K562 (cell line): ENCODE measurements at regions not wholly inside any gene's neighbourhood (a gene's known extent, or its start where the extent isn't known, plus 50 kb on each side); places are given as distances from the start of the nearest gene placed in this dataset.

Source experiments
- ATAC-seq: fragments of 200-7000 bp; cut with Tn5 transposase; 3 replicates; pipeline ENCODE4 v1.9.1; 2020; ENCODE audit warnings: moderate library complexity
- BruUV-seq: library from RNA; stranded (reverse); fragments of 400-500 nt; replicated peaks from 2 replicates; lab custom pipeline; 2021; lab: Mats Ljungman, UMichigan
- CTCF ChIA-PET: fragments of 300-600 bp; formaldehyde crosslinking; extraction: SDS; loops from one replicate; lab custom pipeline; 2021; ENCODE audit warnings: low intra/inter-chr PET ratio; lab: Yijun Ruan, JAX
- POLR2A ChIA-PET: fragments of 300-600, 350-650 bp; sonication (Branson Sonifier 250); formaldehyde crosslinking; extraction: SDS; loops from one replicate; lab custom pipeline; 2021; ENCODE audit warnings: antibody characterized with exemption, inconsistent platforms; lab: Yijun Ruan, JAX
- DNase-seq, 4 experiments: peaks; one replicate each; pipeline versions ENCODE4 v3.0.0 to v3.0.0-alpha.2; 2011 to 2018; ENCODE audit warnings: low spot score in 3 of 4, mixed read lengths in 3 of 4; ENCODE audit errors: extremely low read depth in 1 of 4
- FAIRE-seq: peaks from 2 replicates; lab custom pipeline; 2011; peaks lifted over from hg19 to GRCh38; lab: Jason Lieb, UNC
- H2AFZ ChIP-seq: 2 replicates; pipeline ENCODE4 v1.6.0; 2011; ENCODE audit warnings: low read depth, low read length, control low read depth, inconsistent platforms
- H3K27ac ChIP-seq: fragments of 200-600 bp; 3 replicates; pipeline ENCODE4 v1.8.0; 2011; ENCODE audit warnings: low read depth, mild to moderate bottlenecking, control low read depth, inconsistent platforms, low read length, moderate library complexity, mixed read lengths; ENCODE audit errors: extremely low read depth
- H3K27me3 ChIP-seq, 2 experiments: fragments of 300-600 bp in 1 of 2; 2 replicates in 1 of 2; 3 replicates in 1 of 2; pipeline versions ENCODE4 v1.6.0 to v1.8.0; 2011; ENCODE audit warnings: inconsistent platforms in 2 of 2, low read length in 2 of 2, mild to moderate bottlenecking in 1 of 2, mixed read lengths in 1 of 2, moderate library complexity in 1 of 2; ENCODE audit not compliant: control insufficient read depth in 2 of 2, insufficient read depth in 2 of 2
- H3K36me3 ChIP-seq: fragments of 300-600 bp; 3 replicates; pipeline ENCODE4 v1.8.0; 2011; ENCODE audit warnings: mild to moderate bottlenecking, low read length, inconsistent platforms; ENCODE audit not compliant: control insufficient read depth, insufficient read depth
- H3K4me1 ChIP-seq, 2 experiments: fragments of 200-600 bp in 1 of 2; replicated peaks in 1 of 2; 2 replicates in 1 of 2; 3 replicates in 1 of 2; pipeline versions ENCODE4 v1.5.1 to v1.8.0; 2011; ENCODE audit warnings: inconsistent platforms in 2 of 2, low read length in 2 of 2, mild to moderate bottlenecking in 1 of 2, mixed read lengths in 1 of 2, moderate library complexity in 1 of 2; ENCODE audit not compliant: control insufficient read depth in 2 of 2, insufficient read depth in 2 of 2
- H3K4me2 ChIP-seq: 2 replicates; pipeline ENCODE4 v1.6.1; 2011; ENCODE audit warnings: low read length, control low read depth, inconsistent platforms, mixed read lengths; ENCODE audit not compliant: insufficient read depth
- H3K4me3 ChIP-seq: fragments of 200-600 bp; sonication (generic), shearing (Covaris generic); 2 replicates; pipeline ENCODE4 v1.5.1; 2016; ENCODE audit warnings: control low read depth, inconsistent platforms
- H3K79me2 ChIP-seq: fragments of 200-600 bp; 3 replicates; pipeline ENCODE4 v1.8.0; 2011; ENCODE audit warnings: low read length, inconsistent platforms; ENCODE audit not compliant: control insufficient read depth, insufficient read depth
- H3K9ac ChIP-seq, 2 experiments: 2 replicates each; pipeline versions ENCODE4 v1.6.0 to v1.6.1; 2011; ENCODE audit warnings: low read depth in 2 of 2, low read length in 2 of 2, control low read depth in 1 of 2, inconsistent platforms in 1 of 2, mild to moderate bottlenecking in 1 of 2, mixed read lengths in 1 of 2; ENCODE audit not compliant: insufficient read depth in 1 of 2
- H3K9me1 ChIP-seq: one replicate; pipeline ENCODE4 v1.6.0; 2011; ENCODE audit warnings: inconsistent platforms, mild to moderate bottlenecking, low read length, moderate library complexity; ENCODE audit not compliant: control insufficient read depth, insufficient read depth
- H3K9me3 ChIP-seq: replicated peaks from 2 replicates; pipeline ENCODE4 v1.5.1; 2011; ENCODE audit warnings: low read depth, low read length, inconsistent platforms; ENCODE audit not compliant: control insufficient read depth, insufficient read depth
- H4K20me1 ChIP-seq: replicated peaks from 2 replicates; pipeline ENCODE4 v1.6.1; 2011; ENCODE audit warnings: low read length, inconsistent platforms, mixed read lengths; ENCODE audit not compliant: control insufficient read depth, insufficient read depth
- EP300 ChIP-seq: IDR thresholded peaks from 2 replicates; pipeline ENCODE4 v1.6.1; 2012; ENCODE audit warnings: low read length, improper control_type of control experiment
- SRSF9 ChIP-seq: fragments of 200-400 bp; formaldehyde crosslinking; IDR thresholded peaks from 2 replicates; pipeline ENCODE4 v1.6.1; 2017; ENCODE audit warnings: low read depth, low read length, borderline replicate concordance
- WGBS: fragments of 100-300 bp; shearing (Covaris generic); methylation state at CpG from one replicate; pipeline ENCODE4 v1.1.6; 2016; ENCODE audit warnings: low coverage, mixed read lengths; ENCODE audit not compliant: insufficient coverage; ENCODE audit errors: missing lambda C conversion rate; 5-methylcytosine and 5-hydroxymethylcytosine counted together
- in situ Hi-C: fragments of 300-500 bp; cut with MboI; formaldehyde crosslinking; loops from 4 replicates; pipeline ENCODE4 v1.15.0; 2018; ENCODE audit warnings: inconsistent platforms, mixed read lengths
- intact Hi-C: fragments of 100-400 bp; cut with micrococcal nuclease; formaldehyde crosslinking; loops from 2 replicates; pipeline ENCODE4 v1.14.2; 2022
- TF ChIP-seq, protein P1 (sequence below): fragments of 250-450 bp; sonication (Bioruptor Pico); IDR thresholded peaks from 2 replicates; pipeline ENCODE4 v1.6.1; 2021; ENCODE audit warnings: mild to moderate bottlenecking
- TF ChIP-seq, protein P2 (sequence below): fragments of 250-450 bp; sonication (Bioruptor Pico); IDR thresholded peaks from 2 replicates; pipeline ENCODE4 v1.5.0; 2021

DNA sequence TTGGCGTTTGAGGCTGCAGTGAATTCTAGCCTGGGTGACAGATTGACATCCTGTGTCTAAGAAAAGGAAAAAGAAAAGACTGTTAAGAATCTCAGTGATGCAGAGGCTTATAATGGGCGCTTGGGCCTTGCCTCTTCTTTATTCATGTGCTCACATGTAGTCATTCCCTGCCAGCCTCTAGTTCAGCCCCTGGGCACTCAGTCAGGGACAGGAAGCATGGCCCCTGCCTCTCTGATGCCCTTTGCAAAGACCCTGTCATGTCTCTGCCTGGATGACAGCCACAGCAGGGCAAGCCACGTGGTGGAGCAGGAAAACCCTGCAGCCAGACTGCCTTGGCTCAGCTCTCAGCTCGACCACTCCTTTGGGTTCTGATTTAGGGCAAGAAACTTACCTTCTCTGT is 368.9 kb downstream of the RPS24 start:
- intact Hi-C loops, result no loop called here
- 0% methylated on average over 4 of the region's 4 CpGs for WGBS
- H3K4me2 ChIP-seq, result no peak overlapping the region
- H3K4me1 ChIP-seq, result peaks cover 0 to 4% of the 10 kb centered on the region in 2 experiments; a peak in 1 of 5 replicates
- no peaks in the 10 kb centered on the region for H3K9me3 ChIP-seq
- peaks cover 24 to 54% of the 10 kb centered on the region in 2 experiments for H3K27me3 ChIP-seq
- H3K79me2 ChIP-seq, result no peaks in the 10 kb centered on the region
- no peak overlapping the region for H3K9ac ChIP-seq
- in situ Hi-C loops, result no loop called here
- ATAC-seq (no peak), FAIRE-seq (no peak), DNase-seq (no peak)
- CTCF ChIA-PET, result no interaction called here
- H3K27ac ChIP-seq, result no peak overlapping the region
- POLR2A ChIA-PET, result interaction anchor here (0.6 to 0.7 kb wide), 2 partner anchors 27 to 30 kb away, joined by 3 read pairs; no protein-coding TSS in a partner anchor
- peaks cover 4% of the 10 kb centered on the region for H3K9me1 ChIP-seq
- H3K4me3 ChIP-seq, result no peak overlapping the region
- TF ChIP-seq SRSF9, result no peak
- TF ChIP-seq, protein P1, sequence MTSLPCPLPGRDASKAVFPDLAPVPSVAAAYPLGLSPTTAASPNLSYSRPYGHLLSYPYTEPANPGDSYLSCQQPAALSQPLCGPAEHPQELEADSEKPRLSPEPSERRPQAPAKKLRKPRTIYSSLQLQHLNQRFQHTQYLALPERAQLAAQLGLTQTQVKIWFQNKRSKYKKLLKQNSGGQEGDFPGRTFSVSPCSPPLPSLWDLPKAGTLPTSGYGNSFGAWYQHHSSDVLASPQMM (CRISPR knock-in tag), result no peak
- H3K36me3 ChIP-seq, result no peaks in the 10 kb centered on the region
- peaks cover 3% of the 10 kb centered on the region for H4K20me1 ChIP-seq
- BruUV-seq, result no TSS peak
- H2AFZ ChIP-seq, result no peak overlapping the region

DNA sequence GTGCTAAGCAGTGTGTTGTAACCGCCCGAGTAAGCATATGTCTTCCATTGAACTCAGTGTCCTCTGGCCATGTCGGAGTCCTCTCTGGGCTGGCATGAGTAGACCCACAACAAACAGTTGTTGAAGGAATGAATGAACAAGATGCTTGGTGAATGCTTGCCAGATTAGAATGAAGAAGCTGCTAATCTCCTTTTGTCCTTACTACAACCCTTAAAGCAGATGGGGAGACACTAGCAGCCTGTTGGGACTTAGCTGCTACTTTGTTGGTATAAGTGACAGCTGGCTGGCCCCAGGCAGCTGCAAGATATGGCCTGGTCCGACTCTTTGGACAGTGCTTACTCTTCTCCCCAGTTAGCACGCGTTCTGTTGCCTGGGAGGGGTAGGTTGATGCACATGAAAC is 370.1 kb downstream of the RPS24 start:
- in situ Hi-C loops (no loop called here), intact Hi-C loops (no loop called here)
- H3K4me3 ChIP-seq, result no peak overlapping the region
- no peak overlapping the region for H3K4me2 ChIP-seq
- H2AFZ ChIP-seq, result no peak overlapping the region
- no peaks in the 10 kb centered on the region for H3K9me3 ChIP-seq
- ChIA-PET POLR2A (interaction anchor here (1.0 to 2.1 kb wide), 2 partner anchors 11 to 13 kb away, joined by 4 read pairs; no protein-coding TSS in a partner anchor), CTCF (no interaction called here)
- H3K9ac ChIP-seq, result no peak overlapping the region
- peaks cover 3% of the 10 kb centered on the region for H4K20me1 ChIP-seq
- FAIRE-seq (no peak), ATAC-seq (no peak), DNase-seq (no peak)
- H3K36me3 ChIP-seq, result no peaks in the 10 kb centered on the region
- no peak for TF ChIP-seq EP300
- TF ChIP-seq, protein P2, sequence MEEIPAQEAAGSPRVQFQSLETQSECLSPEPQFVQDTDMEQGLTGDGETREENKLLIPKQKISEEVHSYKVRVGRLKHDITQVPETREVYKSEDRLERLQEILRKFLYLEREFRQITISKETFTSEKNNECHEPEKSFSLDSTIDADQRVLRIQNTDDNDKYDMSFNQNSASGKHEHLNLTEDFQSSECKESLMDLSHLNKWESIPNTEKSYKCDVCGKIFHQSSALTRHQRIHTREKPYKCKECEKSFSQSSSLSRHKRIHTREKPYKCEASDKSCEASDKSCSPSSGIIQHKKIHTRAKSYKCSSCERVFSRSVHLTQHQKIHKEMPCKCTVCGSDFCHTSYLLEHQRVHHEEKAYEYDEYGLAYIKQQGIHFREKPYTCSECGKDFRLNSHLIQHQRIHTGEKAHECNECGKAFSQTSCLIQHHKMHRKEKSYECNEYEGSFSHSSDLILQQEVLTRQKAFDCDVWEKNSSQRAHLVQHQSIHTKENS (CRISPR knock-in tag), result no peak
- no peaks in the 10 kb centered on the region for H3K79me2 ChIP-seq
- H3K27ac ChIP-seq, result no peak overlapping the region
- H3K27me3 ChIP-seq, result peaks cover 24 to 62% of the 10 kb centered on the region in 2 experiments
- no peaks in the 10 kb centered on the region for H3K9me1 ChIP-seq
- H3K4me1 ChIP-seq, result peaks cover 0 to 4% of the 10 kb centered on the region in 2 experiments; a peak in 1 of 5 replicates
- BruUV-seq, result no TSS peak
- WGBS, result 2% methylated on average over 6 of the region's 6 CpGs
